ENCODE measurements at regions not wholly inside any gene's neighbourhood (a gene's known extent, or its start where the extent isn't known, plus 50 kb on each side); places are given as distances from the start of the nearest gene placed in this dataset.

- TF ChIP-seq CSRNP3 (CRISPR knock-in tag; IDR thresholded peaks at IDR 0.05) (no peak), CREB5 (CRISPR knock-in tag; IDR thresholded peaks at IDR 0.05; ENCODE audit: low read depth) (no peak), ESRRG (CRISPR knock-in tag; IDR thresholded peaks at IDR 0.05) (no peak), TOX (CRISPR knock-in tag; IDR thresholded peaks at IDR 0.05; ENCODE audit: borderline replicate concordance) (no peak), TCF4 (CRISPR knock-in tag; IDR thresholded peaks at IDR 0.05; ENCODE audit: borderline replicate concordance) (no peak), ZC3H10 (CRISPR knock-in tag; IDR thresholded peaks at IDR 0.05) (no peak), GLIS3 (CRISPR knock-in tag; IDR thresholded peaks at IDR 0.05) (no peak), ZFP30 (CRISPR knock-in tag; IDR thresholded peaks at IDR 0.05) (no peak), ZNF70 (CRISPR knock-in tag; IDR thresholded peaks at IDR 0.05) (no peak), ZFP3 (CRISPR knock-in tag; IDR thresholded peaks at IDR 0.05) (no peak), CSDC2 (CRISPR knock-in tag; IDR thresholded peaks at IDR 0.05) (no peak), PPARA (CRISPR knock-in tag; IDR thresholded peaks at IDR 0.05; ENCODE audit: borderline replicate concordance) (no peak), ZNF565 (CRISPR knock-in tag; conservative IDR thresholded peaks at IDR 0.05; ENCODE audit: low read depth) (no peak), PATZ1 (CRISPR knock-in tag; IDR thresholded peaks at IDR 0.05; ENCODE audit: borderline replicate concordance) (no peak)
These were observed 85.3 kb upstream of the USP25 start for GRCh38 chr21:15644489-15644888.

GRCh38 chr21:15645830-15646229 lies 84.0 kb upstream of the USP25 start:
- no peak for ATAC-seq
- TF ChIP-seq TOX (CRISPR knock-in tag; IDR thresholded peaks at IDR 0.05; ENCODE audit: borderline replicate concordance) (no peak), CSRNP3 (CRISPR knock-in tag; IDR thresholded peaks at IDR 0.05) (no peak), ZFP3 (CRISPR knock-in tag; IDR thresholded peaks at IDR 0.05) (no peak), CREB5 (CRISPR knock-in tag; IDR thresholded peaks at IDR 0.05; ENCODE audit: low read depth) (no peak), ZFP30 (CRISPR knock-in tag; IDR thresholded peaks at IDR 0.05) (no peak), CSDC2 (CRISPR knock-in tag; IDR thresholded peaks at IDR 0.05) (no peak), ZC3H10 (CRISPR knock-in tag; IDR thresholded peaks at IDR 0.05) (no peak), ZNF565 (CRISPR knock-in tag; conservative IDR thresholded peaks at IDR 0.05; ENCODE audit: low read depth) (no peak), ARNTL (CRISPR knock-in tag; IDR thresholded peaks at IDR 0.05; ENCODE audit: borderline replicate concordance, low read depth) (no peak), SNAI2 (CRISPR knock-in tag; IDR thresholded peaks at IDR 0.05) (no peak), POU6F1 (CRISPR knock-in tag; IDR thresholded peaks at IDR 0.05; ENCODE audit: borderline replicate concordance, low read depth) (no peak), TCF4 (CRISPR knock-in tag; IDR thresholded peaks at IDR 0.05; ENCODE audit: borderline replicate concordance) (no peak), TSHZ2 (CRISPR knock-in tag; IDR thresholded peaks at IDR 0.05) (no peak), OSR1 (CRISPR knock-in tag; IDR thresholded peaks at IDR 0.05) (no peak), ZNF70 (CRISPR knock-in tag; IDR thresholded peaks at IDR 0.05) (no peak), ISL1 (CRISPR knock-in tag; IDR thresholded peaks at IDR 0.05) (no peak), PATZ1 (CRISPR knock-in tag; IDR thresholded peaks at IDR 0.05; ENCODE audit: borderline replicate concordance) (no peak)

More at GRCh38 chr21:15644489-15644888, 85.3 kb upstream of the USP25 start:
- no peak for ATAC-seq

Measured in SK-N-SH treated with all-trans-retinoic acid at 6 μM for 48 hours (cell line).